Nucleus accumbens (tissue), 56 donors: ENCODE measurements at regions not wholly inside any gene's neighbourhood (a gene's known extent, or its start where the extent isn't known, plus 50 kb on each side); places are given as distances from the start of the nearest gene placed in this dataset.
"Not testable (repeated sequence)": the region's sequence is repeated elsewhere in the genome, so short reads cannot be mapped to it uniquely, and the experiment has no call there.

Experiments
- DNase-seq, 56 donors: peaks; one replicate each; lab custom pipeline; 2025; lab: John Stamatoyannopoulos, UW

DNA sequence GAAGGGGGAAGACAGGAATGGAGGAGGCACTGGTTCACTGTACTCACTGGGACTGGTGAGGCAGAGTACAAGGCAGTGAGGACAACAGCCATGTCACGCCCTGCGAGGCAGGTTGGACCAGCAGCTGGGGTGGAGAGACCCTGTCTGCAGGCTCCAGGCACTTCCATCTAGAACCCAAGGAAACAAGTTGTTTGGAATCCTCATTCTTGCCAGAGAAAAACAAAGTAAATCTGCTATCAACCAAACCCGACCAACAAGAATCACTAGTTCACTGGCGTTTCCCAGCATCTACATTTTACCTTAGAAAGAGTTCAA lies 98.5 kb upstream of the CDYL start:
- no peak for DNase-seq

DNA sequence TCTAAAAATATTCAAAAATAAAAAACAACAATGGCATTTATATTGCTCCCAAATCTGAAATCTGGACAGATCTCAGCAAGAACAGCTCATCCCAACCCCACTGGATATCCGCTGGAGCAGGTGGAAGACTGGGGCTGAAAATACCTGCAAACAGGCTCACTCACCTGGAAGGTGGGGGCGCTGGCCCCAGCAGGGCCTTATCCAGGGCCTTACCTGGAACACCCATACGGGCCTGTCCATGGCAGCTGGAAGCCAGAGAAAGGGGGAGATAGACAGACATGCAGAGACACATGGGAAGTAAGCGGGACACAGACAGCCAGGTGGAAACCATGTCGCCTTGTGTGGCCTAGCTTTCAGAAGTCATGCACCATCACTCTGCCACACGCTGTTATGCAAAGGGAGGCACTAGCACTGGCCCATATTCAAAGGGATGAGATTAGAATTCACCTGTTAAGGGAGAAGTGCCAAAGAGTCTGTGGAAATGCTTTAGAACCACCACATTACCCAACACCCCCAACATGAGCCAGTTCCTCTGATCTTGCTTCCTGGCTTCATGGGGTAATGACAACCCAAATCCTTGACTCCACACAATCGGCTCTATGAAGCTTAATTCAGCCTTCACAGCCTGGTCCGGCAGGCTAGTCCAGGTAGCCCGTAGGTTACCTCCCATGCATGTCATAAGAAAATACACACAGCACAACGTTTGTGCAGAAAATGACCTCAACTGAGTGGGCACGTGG lies 99.0 kb upstream of the CDYL start:
- no peak for DNase-seq

DNA sequence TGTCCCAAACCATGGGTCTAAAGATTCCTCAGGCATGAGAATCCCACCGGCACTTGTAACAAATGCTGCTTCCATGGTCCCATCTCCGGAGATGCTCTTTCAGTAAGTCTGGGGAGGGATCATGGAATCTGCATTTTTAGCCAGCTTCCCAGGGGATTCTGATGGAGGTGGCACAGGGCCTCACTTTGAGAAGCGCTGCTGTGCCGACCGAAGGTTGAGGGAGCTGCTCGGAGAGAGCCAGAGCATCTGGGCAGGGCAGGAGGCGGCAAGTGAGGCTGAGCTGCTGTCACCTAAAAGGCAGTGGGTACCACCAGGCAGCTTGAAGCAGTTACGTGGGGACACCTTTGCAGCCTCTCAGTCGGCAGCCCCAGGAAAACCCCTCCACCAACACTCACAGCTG lies 100.2 kb upstream of the CDYL start:
- no peak for DNase-seq

DNA sequence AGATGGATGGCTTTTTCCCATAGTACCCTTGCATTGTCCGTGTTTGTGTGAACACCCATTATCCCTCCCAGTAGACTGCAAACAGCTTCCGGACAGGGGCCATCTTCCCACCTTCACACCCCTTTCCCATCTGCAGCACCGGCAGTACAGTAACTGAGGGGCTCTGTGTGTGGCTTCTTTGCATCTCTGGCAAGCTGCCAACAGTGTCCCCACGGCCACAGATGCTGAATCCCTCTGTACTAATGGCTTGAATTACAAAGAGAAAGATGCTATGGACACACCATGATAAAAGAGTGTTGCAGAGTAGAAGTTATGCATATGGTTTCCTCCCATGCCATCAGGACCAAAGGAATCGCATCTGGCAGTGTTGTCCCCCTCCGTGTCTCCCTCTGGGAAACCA lies 101.1 kb upstream of the CDYL start:
- DNase-seq: no peak

DNA sequence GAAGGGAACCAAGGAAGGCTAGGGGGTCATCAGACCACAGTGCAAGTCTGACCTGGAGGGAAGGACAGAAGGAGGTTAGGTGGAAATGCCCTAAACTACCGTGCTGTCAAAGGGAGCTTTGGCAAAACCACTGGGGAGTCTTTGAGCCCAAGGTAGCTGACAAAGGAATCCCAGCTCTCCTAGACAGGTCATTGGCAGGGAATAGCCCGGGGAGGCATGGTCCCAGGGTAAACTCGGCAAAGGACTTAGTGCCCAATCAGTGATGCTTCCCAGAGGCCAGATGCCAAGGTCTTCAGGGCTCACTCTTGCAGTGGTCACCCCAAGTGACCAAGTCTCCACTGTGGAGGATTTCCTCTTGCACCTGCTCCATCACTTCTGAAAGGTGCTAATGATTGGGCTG lies 102.3 kb upstream of the CDYL start:
- DNase-seq: no peak

DNA sequence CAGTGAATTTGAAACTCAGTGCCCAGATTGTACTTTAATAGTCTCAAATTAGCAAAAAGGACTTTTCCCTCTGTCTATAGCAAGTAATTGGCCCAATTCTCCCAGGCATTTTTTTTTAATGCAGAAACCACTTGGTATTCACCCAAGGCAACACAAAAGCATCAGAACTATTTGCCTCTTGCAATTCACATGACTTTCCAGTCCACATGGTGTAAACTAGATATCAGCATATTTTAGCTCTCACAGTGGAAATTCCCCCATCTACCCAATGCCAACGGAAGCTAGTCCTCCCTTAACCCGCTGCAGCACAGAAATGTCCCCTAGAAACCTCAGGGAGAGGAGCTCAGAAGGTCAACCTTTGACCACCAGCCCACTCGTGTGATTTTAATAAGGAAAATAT lies 103.4 kb upstream of the CDYL start:
- DNase-seq: no peak

DNA sequence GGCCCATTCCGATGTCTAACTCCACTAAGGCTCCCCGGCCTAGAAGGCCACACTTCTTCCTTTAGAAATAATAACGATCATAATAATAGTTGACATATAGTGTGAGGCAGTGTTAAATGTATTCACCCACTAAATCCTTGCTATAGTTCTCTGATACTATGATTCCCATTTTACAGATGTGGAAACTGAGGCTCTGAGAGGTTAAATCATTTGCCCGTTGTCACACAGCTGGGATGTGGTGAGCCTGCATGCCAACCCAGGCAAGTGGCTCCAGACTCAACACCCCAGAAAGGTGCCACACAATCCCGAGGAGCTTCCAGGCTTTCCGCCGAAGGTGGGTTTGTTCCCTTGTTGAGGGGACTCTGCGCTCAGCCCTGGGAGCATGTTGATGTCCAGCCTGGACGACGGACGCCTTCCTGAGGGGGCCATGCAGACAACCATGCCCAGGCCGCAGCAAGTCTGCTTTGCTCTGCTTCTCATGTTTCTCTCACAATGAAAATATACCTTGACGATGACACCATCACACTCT lies 104.6 kb upstream of the CDYL start:
- no peak for DNase-seq

DNA sequence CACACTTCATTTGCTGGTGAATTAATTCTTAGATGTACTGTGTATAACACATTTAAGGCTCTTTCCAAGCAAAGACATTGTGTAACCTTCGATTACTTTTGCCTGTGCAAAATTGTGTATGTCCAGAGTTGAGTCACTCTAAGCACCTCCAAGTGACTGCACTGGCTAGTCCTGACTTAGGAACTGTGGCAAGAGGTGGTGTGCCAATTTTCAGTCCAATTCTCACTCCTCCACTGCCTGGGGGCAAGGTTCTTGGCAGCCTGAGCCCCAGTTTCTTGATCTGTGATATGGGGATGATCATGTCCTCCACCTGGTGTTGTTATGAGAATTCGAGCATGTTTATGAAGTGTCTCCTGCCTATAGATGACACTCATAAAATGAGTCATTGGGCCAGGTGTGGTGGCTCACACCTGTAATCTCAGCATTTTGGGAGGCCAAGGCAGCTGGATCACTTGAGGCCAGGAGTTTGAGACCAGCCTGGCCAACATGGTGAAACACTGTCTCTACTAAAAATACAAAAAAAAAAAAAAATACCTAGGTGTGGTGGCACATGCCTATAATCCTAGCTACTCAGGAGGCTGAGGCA lies 105.3 kb upstream of the CDYL start:
- DNase-seq: no peak

DNA sequence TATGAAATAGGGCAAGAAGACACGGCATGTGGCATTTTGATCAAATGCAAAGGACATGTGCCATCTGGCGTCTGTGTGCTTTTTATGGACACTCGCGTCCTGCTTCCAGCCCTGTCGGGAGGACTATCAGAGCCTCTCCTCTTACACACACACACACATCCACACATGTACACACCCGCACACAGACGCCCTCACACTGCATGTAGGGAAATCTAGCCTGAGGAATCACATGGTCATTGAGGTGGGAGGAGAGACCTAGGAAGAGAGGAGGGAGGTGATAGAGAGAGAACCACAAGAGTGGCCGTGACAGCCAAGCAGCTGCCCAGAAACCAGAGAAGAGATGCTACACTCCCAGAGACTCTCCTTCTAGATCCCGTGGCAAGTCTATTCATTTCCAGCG lies 105.9 kb upstream of the CDYL start:
- DNase-seq: no peak

DNA sequence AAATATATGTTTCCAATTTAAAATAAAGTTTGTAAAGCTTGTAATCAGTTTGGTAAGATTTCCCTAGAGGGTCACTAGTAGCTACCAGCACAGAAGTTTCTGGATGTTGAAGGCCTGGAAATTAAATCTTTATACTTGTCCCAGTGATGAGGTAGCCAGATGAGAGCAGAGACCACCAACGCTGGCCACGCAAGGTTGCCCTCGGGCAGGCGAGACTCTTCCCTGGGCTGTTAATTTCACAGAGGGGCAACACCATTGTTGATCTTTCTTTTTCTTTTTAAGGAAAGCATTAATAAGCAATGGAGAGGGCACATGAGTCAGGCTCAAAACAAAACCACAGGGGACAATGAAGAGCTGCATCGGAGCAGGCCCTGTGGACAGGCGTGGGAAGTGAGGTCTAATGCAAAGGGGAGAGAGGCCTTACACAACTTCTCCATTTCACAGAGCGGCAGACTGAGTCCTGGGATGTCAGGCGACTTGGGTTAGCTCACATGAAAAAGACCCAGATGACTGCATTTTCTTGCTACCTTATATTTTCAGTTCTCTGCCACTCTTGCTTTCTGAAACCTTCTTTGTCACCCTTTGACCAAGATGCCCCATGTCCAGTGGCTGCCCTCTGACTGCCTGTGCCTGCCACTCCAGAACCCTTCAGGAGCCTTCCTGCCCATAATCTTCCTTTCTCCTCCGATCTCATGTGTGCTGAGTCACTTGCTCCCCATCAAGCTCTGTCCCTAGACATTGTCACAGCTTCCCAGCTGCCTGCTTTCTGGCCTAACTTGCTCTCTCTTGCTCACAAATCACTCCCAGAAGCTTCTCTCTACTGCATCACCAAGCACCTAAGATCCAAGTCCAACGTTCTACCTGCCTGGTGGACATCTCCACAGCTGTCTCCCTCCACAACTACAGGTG lies 107.7 kb upstream of the CDYL start:
- DNase-seq: no peak

DNA sequence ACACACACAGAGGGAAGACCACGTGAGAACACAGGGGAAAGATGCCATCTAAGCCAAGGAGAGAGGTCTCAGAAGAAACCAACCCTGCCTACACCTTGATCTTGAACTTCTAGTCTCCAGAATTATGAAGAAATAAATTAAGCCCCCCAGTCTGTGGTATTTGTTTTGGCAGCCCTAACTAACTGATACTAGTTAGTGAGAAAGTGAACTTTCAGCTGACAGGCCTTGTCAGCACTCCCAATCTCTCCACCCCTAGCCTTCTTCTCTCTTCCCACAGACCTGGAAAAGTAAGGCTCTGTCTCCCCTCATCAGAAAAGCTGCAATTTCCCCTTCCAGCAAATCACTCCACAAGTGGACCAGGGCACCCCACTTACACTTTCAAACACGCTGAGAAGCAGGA lies 108.6 kb upstream of the CDYL start:
- DNase-seq: no peak

DNA sequence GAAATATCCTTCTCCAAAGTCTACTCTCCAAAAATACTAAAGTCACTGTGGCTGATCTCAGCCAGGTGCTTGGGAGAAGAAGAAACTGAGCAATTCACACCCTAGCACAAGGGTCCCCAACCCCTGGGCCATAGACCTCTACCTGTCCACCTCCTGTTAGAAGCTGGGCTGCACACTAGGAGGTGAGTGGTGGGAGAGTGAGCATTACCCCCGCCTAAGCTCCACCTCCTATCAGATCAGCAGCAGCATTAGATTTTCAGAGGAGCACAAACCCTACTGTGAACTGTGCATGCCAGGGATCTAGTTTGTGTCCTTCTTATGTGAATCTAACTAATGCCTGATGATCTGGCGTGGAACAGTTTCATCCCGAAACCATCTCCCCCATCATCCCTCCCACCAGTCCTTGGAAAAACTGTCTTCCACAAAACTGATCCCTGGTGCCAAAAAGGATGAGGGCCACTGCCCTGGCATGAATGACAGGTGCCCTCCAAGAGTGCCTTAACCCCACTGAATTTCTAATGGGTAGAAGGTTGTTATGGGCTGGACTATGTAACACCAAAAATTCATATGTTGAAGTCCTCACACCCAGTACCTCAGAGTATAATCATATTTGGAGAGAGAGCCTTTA lies 109.2 kb upstream of the CDYL start:
- no peak for DNase-seq

DNA sequence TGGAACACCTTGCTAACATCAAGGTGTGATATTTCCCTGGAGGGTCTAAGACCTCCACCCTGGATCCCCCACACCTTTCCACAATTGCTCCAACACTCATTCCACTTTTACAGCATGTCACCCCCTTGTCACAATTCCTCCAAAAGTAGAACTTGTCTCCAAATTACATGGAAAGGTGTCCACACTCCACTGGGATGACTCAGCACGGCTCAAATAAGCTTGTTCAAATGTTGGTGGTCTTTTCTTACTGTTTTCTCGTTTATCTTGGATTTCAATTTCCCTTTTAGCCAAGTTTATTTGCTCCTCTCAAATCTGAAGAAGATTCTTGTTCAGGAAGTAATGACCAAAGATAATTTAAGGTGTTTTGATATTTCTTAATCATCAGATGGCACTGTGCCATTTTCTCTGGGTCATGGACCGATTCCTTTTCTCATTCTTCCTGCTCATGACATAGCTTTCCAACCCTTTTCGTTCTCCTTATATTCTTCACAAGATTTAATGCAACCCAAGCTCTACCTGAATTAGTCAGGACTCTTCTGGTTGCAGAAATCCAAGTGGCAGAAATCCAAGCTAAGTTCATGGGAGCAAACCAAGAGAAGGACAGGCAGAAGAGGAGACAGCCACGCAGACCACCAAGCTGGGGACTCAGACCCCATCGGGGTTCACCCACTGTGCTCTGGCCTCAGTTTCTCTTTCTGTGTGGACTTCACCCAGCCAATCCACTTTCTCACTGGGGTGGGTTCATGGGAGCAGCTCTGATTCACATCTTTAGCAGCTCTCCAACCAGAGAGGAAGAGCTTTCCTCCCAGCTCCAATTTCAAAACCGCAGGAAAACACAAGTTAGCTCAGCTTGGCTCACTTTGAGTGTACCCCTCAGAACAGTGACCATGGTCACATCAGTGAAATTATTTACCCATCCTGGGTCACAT lies 110.5 kb upstream of the CDYL start:
- DNase-seq: no peak

DNA sequence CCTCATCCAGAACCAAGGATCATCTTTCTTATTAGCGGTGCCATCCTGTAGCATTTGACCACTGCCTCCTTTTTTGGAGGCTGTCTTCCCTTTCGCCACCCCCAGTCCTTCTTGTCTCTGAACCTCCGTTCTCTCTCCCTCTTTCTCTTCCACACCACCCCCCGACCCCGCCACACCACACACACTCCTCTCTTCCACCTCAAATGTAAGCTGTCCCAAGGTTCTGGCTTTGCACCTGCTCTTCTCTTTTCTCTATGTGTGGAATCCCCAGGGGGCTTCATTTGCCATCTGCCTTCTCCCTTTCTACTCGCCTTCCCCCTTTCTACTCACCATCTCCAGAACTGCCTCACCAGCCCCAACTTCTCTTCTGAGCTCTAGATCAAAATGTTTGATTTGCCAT lies 111.3 kb upstream of the CDYL start:
- DNase-seq: no peak

DNA sequence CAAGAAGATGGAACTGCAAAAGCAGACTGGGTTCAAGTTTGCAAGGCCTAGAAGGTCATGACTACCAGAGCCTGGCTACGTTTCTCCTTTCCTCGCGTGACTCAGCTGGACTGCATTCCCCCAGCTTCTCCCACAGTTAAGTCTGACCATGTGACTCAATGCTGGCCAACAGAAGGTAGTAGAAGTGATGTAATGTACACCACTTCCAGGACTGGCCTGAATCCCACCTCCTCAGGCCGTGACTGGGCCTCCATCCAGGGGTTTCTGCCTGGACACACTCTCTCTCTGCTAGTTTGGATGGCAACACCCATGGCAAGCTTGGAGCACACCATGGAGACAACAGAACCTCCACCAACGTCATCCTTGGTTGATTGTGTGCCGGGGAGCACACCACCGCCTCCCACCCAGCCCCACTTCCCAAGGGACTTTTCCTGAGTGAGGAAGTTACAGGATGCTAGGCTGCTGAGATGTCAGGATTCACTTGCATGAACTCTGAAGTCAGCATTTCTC lies 112.0 kb upstream of the CDYL start:
- DNase-seq: peak in 45 of 56 donors; percentile 2 to 75 (median 26)

DNA sequence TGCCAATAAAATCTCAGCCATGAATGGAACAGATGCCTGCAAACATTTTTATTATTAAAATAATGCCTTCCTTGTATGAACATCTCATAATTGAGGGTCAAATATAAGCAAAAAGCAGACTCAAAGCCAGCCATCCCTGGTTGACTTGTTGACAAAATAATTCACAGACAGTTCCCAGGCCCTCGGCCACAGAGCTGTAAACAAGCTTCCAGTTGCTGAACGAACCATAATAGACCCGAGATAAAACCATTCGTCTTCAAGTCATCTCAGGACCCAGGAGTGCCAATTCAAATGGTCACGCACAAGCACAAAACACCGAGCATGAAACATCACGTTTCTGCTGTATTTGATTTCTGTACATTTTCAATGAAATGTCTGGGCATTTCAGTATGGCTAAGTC lies 113.3 kb upstream of the CDYL start:
- no peak for DNase-seq

DNA sequence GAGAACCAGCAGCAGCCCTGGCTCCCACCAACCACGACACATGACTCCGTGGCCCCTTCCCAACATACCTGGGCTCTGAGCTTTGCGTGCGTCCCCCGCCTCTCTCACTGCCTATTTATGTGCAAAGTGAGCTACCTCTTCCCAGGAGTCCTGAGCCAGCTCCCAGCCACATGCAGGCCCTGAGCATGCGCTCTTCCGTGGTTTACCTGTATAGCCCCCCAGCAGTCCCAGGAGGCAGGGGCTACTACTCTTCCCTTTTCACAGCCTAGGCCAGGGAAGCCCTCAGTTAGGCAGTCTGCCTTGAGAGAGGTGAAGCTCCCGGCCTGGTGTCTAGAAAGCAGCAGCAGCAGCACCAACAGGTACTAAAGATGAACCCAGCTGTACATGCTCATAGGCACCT lies 114.8 kb upstream of the CDYL start:
- no peak for DNase-seq

DNA sequence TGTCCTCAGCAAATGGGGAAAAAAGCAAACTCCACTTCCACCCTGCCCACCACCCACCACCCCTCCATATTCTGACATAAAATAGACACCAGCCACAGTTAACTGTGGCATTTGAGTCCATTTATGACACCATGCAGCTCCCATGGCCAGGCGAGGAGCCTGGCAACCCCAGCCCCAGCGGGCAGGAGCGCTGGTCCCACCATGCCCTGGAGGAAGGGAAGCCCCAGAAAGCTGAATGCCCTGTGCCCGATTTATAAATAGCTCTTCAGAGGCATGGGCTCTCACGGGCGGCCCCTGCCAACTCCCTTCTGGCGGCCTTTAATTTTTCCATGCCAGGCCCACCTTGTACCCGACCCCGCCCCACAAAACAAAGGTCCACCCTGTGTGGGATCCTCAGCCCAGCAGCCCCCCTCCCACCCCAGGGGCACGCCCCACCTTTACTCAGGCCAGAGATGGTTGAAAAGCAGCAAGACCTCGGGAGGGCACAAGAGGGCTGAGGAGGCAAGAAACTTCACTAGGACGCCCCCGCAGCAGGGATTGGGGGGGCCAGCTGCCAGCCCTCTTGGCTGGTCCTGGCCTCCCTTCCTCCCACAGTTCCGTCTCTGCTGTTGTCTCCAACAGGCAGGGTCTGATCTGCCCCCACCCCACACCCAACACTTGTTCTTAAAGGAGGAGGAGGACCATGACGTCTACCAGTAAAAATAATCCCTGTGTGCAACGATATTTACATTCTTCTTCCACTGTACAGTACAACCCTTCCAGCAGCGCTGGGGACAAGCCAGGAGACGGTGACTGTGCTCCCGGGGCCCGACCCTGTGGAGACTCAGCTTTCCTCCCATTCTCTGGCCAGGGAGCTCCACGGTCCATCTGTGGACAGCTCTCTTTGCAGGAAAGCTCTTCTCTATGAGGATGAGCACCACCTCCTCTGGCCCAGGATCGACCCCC lies 115.6 kb upstream of the CDYL start:
- DNase-seq: no peak

DNA sequence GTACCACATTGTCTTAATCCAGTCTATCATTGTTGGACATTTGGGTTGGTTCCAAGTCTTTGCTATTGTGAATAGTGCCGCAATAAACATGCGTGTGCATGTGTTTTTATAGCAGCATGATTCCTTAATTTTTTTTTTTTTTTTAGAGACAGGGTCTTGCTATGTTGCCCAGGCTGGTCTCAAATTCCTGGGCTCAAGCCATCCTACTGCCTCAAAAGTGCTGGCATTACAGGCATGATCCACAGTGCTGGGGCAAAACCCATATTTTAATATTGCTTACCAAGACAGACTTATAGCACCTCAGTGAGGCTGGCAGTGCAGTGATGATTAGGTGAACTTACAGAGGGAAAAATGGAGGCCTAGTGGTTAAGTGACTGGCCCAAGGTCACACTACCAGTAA lies 116.5 kb upstream of the CDYL start:
- DNase-seq: not testable (repeated sequence)
